NT2/D1 (cell line): ENCODE measurements at regions not wholly inside any gene's neighbourhood (a gene's known extent, or its start where the extent isn't known, plus 50 kb on each side); places are given as distances from the start of the nearest gene placed in this dataset.

Experiments
- DNase-seq: peaks from one replicate; pipeline ENCODE4 v3.0.0-alpha.2; 2011; ENCODE audit warnings: low read depth, low spot score
- H3K27me3 ChIP-seq: 2 replicates; pipeline ENCODE4 v1.6.0; 2011; ENCODE audit warnings: mild to moderate bottlenecking; ENCODE audit not compliant: insufficient read length, insufficient read depth
- H3K36me3 ChIP-seq: 2 replicates; pipeline ENCODE4 v1.6.1; 2011; ENCODE audit warnings: mild to moderate bottlenecking, low read length, mixed read lengths; ENCODE audit not compliant: insufficient read depth, insufficient read length
- H3K4me1 ChIP-seq: 2 replicates; pipeline ENCODE4 v1.5.1; 2011; ENCODE audit not compliant: insufficient read depth, insufficient read length
- H3K4me3 ChIP-seq: 2 replicates; pipeline ENCODE4 v1.5.1; 2011; ENCODE audit warnings: low read depth; ENCODE audit not compliant: insufficient read length
- H3K9ac ChIP-seq: 2 replicates; pipeline ENCODE4 v1.6.0; 2011; ENCODE audit warnings: low read depth; ENCODE audit not compliant: insufficient read length
- H3K9me3 ChIP-seq: 2 replicates; pipeline ENCODE4 v1.5.1; 2011; ENCODE audit warnings: mild to moderate bottlenecking, low read length; ENCODE audit not compliant: insufficient read depth
- SUZ12 ChIP-seq: IDR thresholded peaks from 2 replicates; pipeline ENCODE4 v1.6.1; 2011; ENCODE audit not compliant: insufficient read length, insufficient read depth; ENCODE audit errors: extremely low read depth
- YY1 ChIP-seq: IDR thresholded peaks from 2 replicates; pipeline ENCODE4 v1.6.1; 2011; ENCODE audit not compliant: insufficient read length, insufficient read depth
- ZNF274 ChIP-seq: IDR thresholded peaks from 2 replicates; pipeline ENCODE4 v1.6.1; 2011; ENCODE audit warnings: mild to moderate bottlenecking, low read depth, low read length

DNA sequence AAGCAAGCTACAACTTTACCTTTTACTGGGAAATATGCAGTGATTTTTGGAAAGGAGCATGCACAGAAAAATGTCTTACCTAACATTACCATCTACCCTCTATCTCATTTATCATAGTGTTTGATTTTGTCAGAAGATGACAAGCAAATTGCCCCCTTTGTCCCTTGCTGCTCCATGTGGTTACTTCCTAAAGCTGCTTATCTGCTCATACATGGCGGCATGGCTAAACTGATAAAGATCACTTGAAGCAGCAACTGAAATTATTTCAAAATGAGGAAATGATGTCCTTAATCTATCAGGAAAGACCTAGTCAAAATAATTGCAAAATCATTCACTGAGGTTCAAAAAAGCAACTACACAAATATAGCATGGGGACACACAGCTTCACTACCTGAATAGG lies 1198.5 kb upstream of the SORCS1 start:
- TF ChIP-seq SUZ12, result no peak
- no peak for TF ChIP-seq YY1
- TF ChIP-seq ZNF274, result no peak
- no peaks in the 10 kb centered on the region for H3K4me1 ChIP-seq
- H3K36me3 ChIP-seq, result no peaks in the 10 kb centered on the region
- no peaks in the 10 kb centered on the region for H3K27me3 ChIP-seq
- no peaks in the 10 kb centered on the region for H3K9me3 ChIP-seq
- H3K4me3 ChIP-seq, result no peak overlapping the region
- H3K9ac ChIP-seq, result no peak overlapping the region
- DNase-seq, result no peak

DNA sequence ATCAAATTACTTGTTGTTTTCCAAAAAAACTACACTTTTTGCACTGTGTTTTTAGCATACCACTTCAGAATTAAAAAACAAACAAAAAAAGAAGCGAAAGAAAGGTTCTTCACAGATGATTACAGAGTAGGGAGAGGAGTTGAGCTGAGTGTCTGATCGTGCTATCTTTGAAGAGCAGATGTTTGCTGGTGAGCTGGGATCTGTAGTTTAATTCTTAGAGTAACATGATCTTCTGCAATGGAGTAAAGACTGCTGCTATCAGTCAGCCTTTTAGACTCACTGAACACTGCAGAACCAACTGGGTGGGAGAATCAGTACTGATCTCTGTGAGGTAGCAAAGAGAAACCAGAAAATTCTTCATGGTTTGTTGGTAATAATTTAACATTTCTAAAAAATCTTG lies 1197.8 kb upstream of the SORCS1 start:
- DNase-seq, result no peak
- H3K4me1 ChIP-seq, result no peaks in the 10 kb centered on the region
- TF ChIP-seq SUZ12, result no peak
- no peak for TF ChIP-seq YY1
- no peak for TF ChIP-seq ZNF274

DNA sequence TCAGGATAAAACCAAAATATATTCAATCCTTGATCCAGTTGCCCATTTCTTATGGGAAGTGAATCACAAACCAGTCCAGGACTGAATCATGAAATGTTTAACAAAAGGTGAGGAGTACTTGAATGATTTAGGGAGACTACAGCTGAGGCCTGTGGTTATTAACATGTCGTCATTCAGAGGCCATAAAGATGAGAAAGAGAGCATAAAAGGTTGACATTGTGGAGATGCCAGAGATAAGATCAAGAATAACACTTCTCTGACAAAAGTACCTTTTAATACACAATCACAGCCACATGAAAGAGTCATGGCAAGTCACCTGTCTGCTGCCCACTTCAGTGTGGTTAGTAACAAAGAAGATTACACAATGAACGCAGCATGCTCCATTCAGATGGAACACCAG lies 1195.7 kb upstream of the SORCS1 start:
- no peak for DNase-seq
- no peaks in the 10 kb centered on the region for H3K27me3 ChIP-seq
- no peaks in the 10 kb centered on the region for H3K9me3 ChIP-seq
- no peaks in the 10 kb centered on the region for H3K36me3 ChIP-seq
- no peak overlapping the region for H3K9ac ChIP-seq
- no peaks in the 10 kb centered on the region for H3K4me1 ChIP-seq
- no peak overlapping the region for H3K4me3 ChIP-seq
- TF ChIP-seq SUZ12 (no peak), YY1 (no peak), ZNF274 (no peak)

More for the DNA sequence above, 1197.8 kb upstream of the SORCS1 start:
- Histone ChIP-seq H3K36me3 (no peaks in the 10 kb centered on the region), H3K9ac (no peak overlapping the region), H3K27me3 (no peaks in the 10 kb centered on the region), H3K9me3 (no peaks in the 10 kb centered on the region), H3K4me3 (no peak overlapping the region)

DNA sequence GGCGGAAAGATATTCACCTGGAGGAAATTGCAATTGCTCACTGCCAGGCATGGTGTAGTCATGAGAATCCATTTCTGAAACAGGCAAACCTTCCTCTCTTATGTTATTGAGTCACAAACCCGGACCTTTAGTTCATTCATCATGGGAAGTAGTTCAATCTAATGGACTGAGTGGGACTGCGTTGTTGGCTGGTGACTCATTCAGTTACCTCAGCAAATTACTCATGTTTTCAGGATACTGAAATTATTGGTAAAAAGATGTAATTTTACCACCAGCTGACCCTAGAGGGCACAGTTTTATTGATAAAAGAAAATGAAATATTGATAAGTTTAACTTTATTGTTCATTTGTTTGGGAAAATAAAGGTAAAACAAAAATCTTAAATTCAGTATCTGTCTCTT lies 1194.4 kb upstream of the SORCS1 start:
- no peaks in the 10 kb centered on the region for H3K36me3 ChIP-seq
- H3K9me3 ChIP-seq, result no peaks in the 10 kb centered on the region
- no peak for TF ChIP-seq SUZ12
- no peak for TF ChIP-seq ZNF274
- TF ChIP-seq YY1, result no peak
- no peaks in the 10 kb centered on the region for H3K27me3 ChIP-seq
- H3K9ac ChIP-seq, result no peak overlapping the region
- H3K4me3 ChIP-seq, result no peak overlapping the region
- no peak for DNase-seq
- no peaks in the 10 kb centered on the region for H3K4me1 ChIP-seq

DNA sequence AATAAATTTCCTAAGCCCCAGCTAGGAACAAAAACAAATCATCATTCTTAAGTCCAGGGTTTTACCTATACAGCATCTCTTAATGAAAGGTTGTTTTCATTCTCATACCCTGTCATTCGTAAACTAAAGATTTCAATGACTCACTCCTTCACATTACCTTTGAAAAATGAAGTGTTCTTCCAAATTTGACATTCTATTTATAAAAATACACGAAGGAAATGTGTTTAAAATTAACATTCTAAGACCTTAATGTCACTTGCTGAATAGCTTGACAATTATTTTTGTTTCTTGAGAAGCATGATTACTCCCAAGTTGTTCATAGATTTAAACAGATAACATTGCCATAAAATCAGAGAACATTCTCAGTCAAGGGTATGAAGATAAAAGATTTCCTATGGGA lies 1188.3 kb upstream of the SORCS1 start:
- no peaks in the 10 kb centered on the region for H3K36me3 ChIP-seq
- H3K9me3 ChIP-seq, result no peaks in the 10 kb centered on the region
- H3K4me1 ChIP-seq, result no peaks in the 10 kb centered on the region
- no peak overlapping the region for H3K9ac ChIP-seq
- no peak for DNase-seq
- TF ChIP-seq SUZ12 (no peak), ZNF274 (no peak), YY1 (no peak)
- H3K27me3 ChIP-seq, result no peaks in the 10 kb centered on the region
- H3K4me3 ChIP-seq, result no peak overlapping the region

DNA sequence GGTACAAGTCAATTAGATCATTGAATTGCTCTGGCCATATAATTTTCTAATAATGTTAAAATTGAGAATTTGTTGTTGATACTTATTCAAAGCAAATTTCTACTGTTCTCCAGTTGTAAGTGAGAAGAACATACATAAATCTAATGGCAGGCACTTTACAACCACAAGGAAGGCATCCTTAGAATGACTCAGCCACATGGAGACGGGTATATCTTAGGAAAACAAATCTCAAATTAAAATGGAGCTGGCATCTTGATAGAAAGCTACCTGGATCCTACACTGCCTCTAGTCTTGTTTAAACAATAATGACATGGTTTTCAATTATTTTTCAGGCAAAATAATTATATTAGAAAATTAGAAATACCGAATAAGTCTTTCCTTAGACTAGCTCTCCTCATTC lies 1183.7 kb upstream of the SORCS1 start:
- no peak for DNase-seq

DNA sequence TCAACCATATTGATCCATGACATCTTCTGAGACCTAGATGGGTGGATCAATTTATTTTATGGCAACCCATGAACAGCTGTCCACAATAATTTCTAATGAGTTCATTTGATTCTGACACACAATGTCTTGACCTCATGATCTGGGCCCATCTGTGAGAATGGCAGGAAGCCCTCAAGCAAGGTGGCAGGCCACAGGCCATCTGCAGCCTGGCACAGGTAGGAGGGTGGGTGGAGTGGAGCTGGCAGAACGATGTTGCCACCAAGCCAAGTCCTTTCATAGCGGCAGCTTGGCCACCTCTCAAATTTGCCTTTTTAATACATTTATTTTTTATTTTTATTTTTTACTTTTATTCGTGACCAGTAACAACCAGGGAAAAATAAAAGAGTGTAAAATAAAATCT lies 1181.6 kb upstream of the SORCS1 start:
- TF ChIP-seq ZNF274, result no peak
- no peak for TF ChIP-seq YY1
- TF ChIP-seq SUZ12, result no peak
- Histone ChIP-seq H3K4me3 (no peak overlapping the region), H3K27me3 (no peaks in the 10 kb centered on the region), H3K36me3 (no peaks in the 10 kb centered on the region), H3K4me1 (no peaks in the 10 kb centered on the region), H3K9ac (no peak overlapping the region), H3K9me3 (no peaks in the 10 kb centered on the region)
- no peak for DNase-seq

More for the DNA sequence above, 1183.7 kb upstream of the SORCS1 start:
- H3K9ac ChIP-seq, result no peak overlapping the region
- H3K36me3 ChIP-seq, result no peaks in the 10 kb centered on the region
- H3K4me3 ChIP-seq, result no peak overlapping the region
- no peaks in the 10 kb centered on the region for H3K9me3 ChIP-seq
- H3K4me1 ChIP-seq, result no peaks in the 10 kb centered on the region
- no peaks in the 10 kb centered on the region for H3K27me3 ChIP-seq
- TF ChIP-seq SUZ12 (no peak), ZNF274 (no peak), YY1 (no peak)

DNA sequence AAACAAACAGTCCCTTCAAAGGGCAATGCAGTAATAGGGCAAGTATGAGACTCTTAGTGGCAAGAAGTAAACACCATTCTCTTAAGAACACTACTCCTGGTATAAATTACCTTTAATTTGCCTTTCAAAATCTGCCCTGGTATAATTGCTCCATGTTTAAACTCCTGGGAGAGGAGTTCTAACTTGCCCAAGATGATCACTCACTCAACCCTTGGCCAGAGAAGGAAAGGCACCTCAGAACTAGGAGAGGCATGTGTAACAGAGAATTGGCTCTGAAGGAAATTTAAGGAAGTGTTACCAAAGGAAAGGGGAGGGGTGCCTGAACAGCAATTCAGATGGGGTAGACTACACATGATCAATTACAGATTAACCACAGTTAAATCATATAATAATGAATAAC lies 1173.6 kb upstream of the SORCS1 start:
- no peak for DNase-seq
- Histone ChIP-seq H3K4me1 (no peaks in the 10 kb centered on the region), H3K4me3 (no peak overlapping the region), H3K36me3 (no peaks in the 10 kb centered on the region), H3K9ac (no peak overlapping the region), H3K9me3 (no peaks in the 10 kb centered on the region), H3K27me3 (no peaks in the 10 kb centered on the region)
- no peak for TF ChIP-seq ZNF274
- no peak for TF ChIP-seq YY1
- no peak for TF ChIP-seq SUZ12
